Ishikawa (cell line): ENCODE measurements at regions not wholly inside any gene's neighbourhood (a gene's known extent, or its start where the extent isn't known, plus 50 kb on each side); places are given as distances from the start of the nearest gene placed in this dataset.

Experiments used
- EP300 ChIP-seq: IDR thresholded peaks from 2 replicates; pipeline ENCODE4 v1.6.1; 2012; ENCODE audit warnings: borderline replicate concordance
- MAX ChIP-seq: IDR thresholded peaks from 2 replicates; pipeline ENCODE4 v1.6.1; 2012
- REST ChIP-seq: IDR thresholded peaks from 2 replicates; pipeline ENCODE4 v1.6.1; 2012; ENCODE audit warnings: low read depth, mild to moderate bottlenecking

GRCh38 chr3:22960105-22960984, 242.8 kb upstream of the UBE2E2 start:
- TF ChIP-seq MAX, result no peak
- TF ChIP-seq EP300, result no peak
- TF ChIP-seq REST, result no peak
